PC-9 (cell line): ENCODE measurements at regions not wholly inside any gene's neighbourhood (a gene's known extent, or its start where the extent isn't known, plus 50 kb on each side); places are given as distances from the start of the nearest gene placed in this dataset.

Experiments used
- BruUV-seq: library from RNA; stranded (reverse); fragments of 400-500 nt; replicated peaks from 2 replicates; lab custom pipeline; 2021; lab: Mats Ljungman, UMichigan
- CTCF ChIA-PET: fragments of 300-600 bp; sonication (Branson Sonifier 250); formaldehyde crosslinking; loops from one replicate; lab custom pipeline; 2022; ENCODE audit warnings: antibody characterized with exemption; lab: Charles Lee
- POLR2A ChIA-PET: fragments of 300-600 bp; sonication (Branson Sonifier 250); formaldehyde crosslinking; loops from one replicate; lab custom pipeline; 2022; ENCODE audit warnings: antibody characterized with exemption; ENCODE audit not compliant: unreplicated experiment; lab: Charles Lee
- DNase-seq, 2 experiments: peaks; one replicate each; pipeline versions ENCODE4 v3.0.0 to v3.0.0-alpha.2; 2015 to 2022; ENCODE audit warnings: mixed read lengths in 1 of 2
- H2AFZ ChIP-seq: fragments of 200-600 bp; sonication (generic); 2 replicates; pipeline ENCODE4 v1.8.1; 2017; ENCODE audit warnings: antibody characterized with exemption
- H3F3A ChIP-seq: fragments of 200-600 bp; sonication (generic); 2 replicates; pipeline ENCODE4 v1.8.1; 2017; ENCODE audit warnings: antibody characterized with exemption, mild to moderate bottlenecking, low read depth; ENCODE audit not compliant: insufficient read depth
- H3K27ac ChIP-seq: fragments of 200-600 bp; sonication (generic); 2 replicates; pipeline ENCODE4 v1.6.1; 2016; ENCODE audit warnings: mixed run types
- H3K27me3 ChIP-seq: fragments of 200-600 bp; sonication (generic); 2 replicates; pipeline ENCODE4 v1.6.1; 2016; ENCODE audit warnings: low read depth, mixed run types; ENCODE audit not compliant: insufficient read depth
- H3K36me3 ChIP-seq: fragments of 200-600 bp; sonication (generic); 2 replicates; pipeline ENCODE4 v1.6.1; 2016; ENCODE audit warnings: low read depth, mixed run types
- H3K4me1 ChIP-seq: fragments of 200-600 bp; sonication (generic); replicated peaks from 2 replicates; pipeline ENCODE4 v1.6.1; 2016; ENCODE audit warnings: mixed run types; ENCODE audit not compliant: insufficient read depth
- H3K4me2 ChIP-seq: fragments of 200-600 bp; sonication (generic); 2 replicates; pipeline ENCODE4 v1.6.1; 2017; ENCODE audit warnings: mixed run types
- H3K4me3 ChIP-seq: fragments of 200-600 bp; sonication (generic); 2 replicates; pipeline ENCODE4 v1.6.1; 2016; ENCODE audit warnings: mixed run types
- H3K79me2 ChIP-seq: fragments of 200-600 bp; sonication (generic); 2 replicates; pipeline ENCODE4 v1.6.1; 2017; ENCODE audit warnings: low read depth, mixed run types
- H3K9me2 ChIP-seq: fragments of 200-600 bp; sonication (generic); 2 replicates; pipeline ENCODE4 v1.8.1; 2017; ENCODE audit warnings: mild to moderate bottlenecking; ENCODE audit not compliant: insufficient read depth
- H3K9me3 ChIP-seq: fragments of 200-600 bp; sonication (generic); 2 replicates; pipeline ENCODE4 v1.8.1; 2016; ENCODE audit warnings: low read depth; ENCODE audit not compliant: insufficient read depth
- H4K20me1 ChIP-seq: fragments of 200-600 bp; sonication (generic); 2 replicates; pipeline ENCODE4 v1.8.1; 2017; ENCODE audit not compliant: insufficient read depth
- CTCF ChIP-seq: fragments of 200-600 bp; sonication (generic); conservative IDR thresholded peaks from 2 replicates; pipeline ENCODE4 v1.6.1; 2017; ENCODE audit warnings: mixed run types, antibody characterized with exemption, mild to moderate bottlenecking, moderate library complexity
- EZH2 ChIP-seq: fragments of 200-600 bp; sonication (generic); IDR thresholded peaks from 2 replicates; pipeline ENCODE4 v1.8.0; 2017; ENCODE audit warnings: antibody characterized with exemption, low read depth
- intact Hi-C: fragments of 100-400 bp; cut with micrococcal nuclease; formaldehyde crosslinking; loops from one replicate; pipeline ENCODE4 v1.10.0; 2022; ENCODE audit not compliant: unreplicated experiment

DNA sequence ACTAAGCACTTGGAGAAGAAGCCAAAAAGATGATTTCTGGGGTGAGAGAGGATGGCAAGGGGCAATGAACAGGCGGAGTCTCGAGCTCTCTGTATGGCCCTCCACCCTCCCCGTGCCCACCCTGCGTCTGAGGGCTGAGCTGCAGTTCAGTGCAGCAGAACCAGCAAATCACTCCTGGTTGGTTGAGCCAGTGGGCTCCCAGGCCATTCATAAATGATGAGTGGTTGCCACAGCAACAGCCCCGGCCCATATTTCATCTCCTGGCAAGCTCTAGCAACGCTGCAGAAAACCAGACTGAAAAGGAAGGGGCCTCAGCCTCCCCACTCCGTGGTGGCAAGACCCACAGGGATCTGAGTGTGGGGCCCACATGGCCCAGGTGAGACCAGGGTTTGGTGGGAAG, 93.8 kb upstream of the PPP1R26 start:
- no TSS peak for BruUV-seq
- Histone ChIP-seq H3K4me3 (no peak overlapping the region), H2AFZ (no peak overlapping the region), H3K4me2 (no peak overlapping the region), H3K27ac (no peak overlapping the region), H3K27me3 (peaks cover 98% of the 10 kb centered on the region), H3K36me3 (no peaks in the 10 kb centered on the region), H3K9me2 (no peaks in the 10 kb centered on the region), H3K4me1 (no peaks in the 10 kb centered on the region), H3K9me3 (no peaks in the 10 kb centered on the region), H3K79me2 (no peaks in the 10 kb centered on the region), H4K20me1 (no peaks in the 10 kb centered on the region), H3F3A (no peaks in the 10 kb centered on the region)
- CTCF ChIA-PET: no interaction called here
- DNase-seq: no peak
- POLR2A ChIA-PET: no interaction called here
- TF ChIP-seq EZH2 (no peak), CTCF (no peak)
- intact Hi-C loops: no loop called here

DNA sequence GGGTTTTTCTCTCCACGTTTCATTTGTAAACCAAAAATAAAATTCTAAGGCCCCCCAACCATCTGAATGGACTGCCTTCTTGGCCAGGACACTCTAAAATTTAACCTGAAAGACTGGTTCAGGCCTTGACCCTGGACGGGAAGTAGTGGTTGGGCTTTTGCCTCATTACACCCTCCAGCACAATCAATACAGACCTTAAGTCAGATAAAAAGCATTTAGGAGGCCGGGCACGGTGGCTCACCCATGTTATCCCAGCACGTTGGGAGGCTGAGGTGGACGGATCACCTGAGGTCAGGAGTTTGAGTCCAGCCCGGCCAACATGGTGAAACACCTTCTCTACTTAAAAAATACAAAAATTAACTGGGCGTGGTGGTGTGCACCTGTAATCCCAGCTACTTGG, 91.6 kb upstream of the PPP1R26 start:
- intact Hi-C loops: no loop called here
- Histone ChIP-seq H3K9me3 (no peaks in the 10 kb centered on the region), H3K27me3 (peaks cover 95% of the 10 kb centered on the region), H3K79me2 (no peaks in the 10 kb centered on the region), H3K4me3 (no peak overlapping the region), H3K4me2 (no peak overlapping the region), H4K20me1 (no peaks in the 10 kb centered on the region), H3K27ac (no peak overlapping the region), H3K4me1 (no peaks in the 10 kb centered on the region), H2AFZ (no peak overlapping the region), H3F3A (no peaks in the 10 kb centered on the region), H3K9me2 (no peaks in the 10 kb centered on the region), H3K36me3 (no peaks in the 10 kb centered on the region)
- TF ChIP-seq CTCF (no peak), EZH2 (no peak)
- CTCF ChIA-PET: no interaction called here
- BruUV-seq: no TSS peak
- POLR2A ChIA-PET: no interaction called here
- DNase-seq: no peak

GRCh38 chr9:135388530-135388929, 91.1 kb upstream of the PPP1R26 start:
- Histone ChIP-seq H3K79me2 (no peaks in the 10 kb centered on the region), H3K27ac (no peak overlapping the region), H4K20me1 (no peaks in the 10 kb centered on the region), H3F3A (no peaks in the 10 kb centered on the region), H3K9me2 (no peaks in the 10 kb centered on the region), H3K9me3 (no peaks in the 10 kb centered on the region), H2AFZ (no peak overlapping the region), H3K4me1 (no peaks in the 10 kb centered on the region), H3K4me2 (no peak overlapping the region), H3K4me3 (no peak overlapping the region), H3K27me3 (peaks cover 95% of the 10 kb centered on the region), H3K36me3 (no peaks in the 10 kb centered on the region)
- CTCF ChIA-PET: no interaction called here
- POLR2A ChIA-PET: no interaction called here
- intact Hi-C loops: no loop called here
- no TSS peak for BruUV-seq
- TF ChIP-seq EZH2 (no peak), CTCF (no peak)
- no peak for DNase-seq
